IgD-negative memory B cell (primary cell): ENCODE measurements at regions not wholly inside any gene's neighbourhood (a gene's known extent, or its start where the extent isn't known, plus 50 kb on each side); places are given as distances from the start of the nearest gene placed in this dataset.

Experiments
- H3K27ac Mint-ChIP-seq, 3 donors: one replicate each; pipeline ENCODE4 v1.8.0; 2020 to 2022; ENCODE audit warnings: mild to moderate bottlenecking in 3 of 3, mixed read lengths in 3 of 3, moderate library complexity in 1 of 3
- H3K27me3 Mint-ChIP-seq: one replicate; pipeline ENCODE4 v1.8.0; 2021; ENCODE audit warnings: mixed read lengths
- H3K36me3 Mint-ChIP-seq: one replicate; pipeline ENCODE4 v1.8.0; 2020; ENCODE audit warnings: mild to moderate bottlenecking, mixed read lengths
- H3K4me1 Mint-ChIP-seq, 3 donors: one replicate each; pipeline ENCODE4 v1.8.0; 2020 to 2022; ENCODE audit warnings: mixed read lengths in 3 of 3, mild to moderate bottlenecking in 1 of 3
- H3K4me3 Mint-ChIP-seq, 4 donors: one replicate each; pipeline ENCODE4 v1.8.0; 2020 to 2022; ENCODE audit warnings: mild to moderate bottlenecking in 4 of 4, mixed read lengths in 4 of 4, moderate library complexity in 3 of 4
- H3K9me3 Mint-ChIP-seq, 3 donors: one replicate each; pipeline ENCODE4 v1.8.0; 2020 to 2021; ENCODE audit warnings: mixed read lengths in 3 of 3, mild to moderate bottlenecking in 1 of 3

- Mint-ChIP-seq H3K36me3 (peaks cover 2% of the 10 kb centered on the region), H3K4me1 (peaks cover 0 to 4% (median 3%) of the 10 kb centered on the region in 3 donors), H3K4me3 (no peak overlapping the region), H3K27ac (no peak overlapping the region), H3K27me3 (peaks cover 2% of the 10 kb centered on the region), H3K9me3 (peaks cover 4 to 9% (median 8%) of the 10 kb centered on the region in 3 donors)
These were observed 75.0 kb upstream of the SPRED2 start for GRCh38 chr2:65507102-65508069.

GRCh38 chr2:65504814-65505697 is 72.7 kb upstream of the SPRED2 start:
- Mint-ChIP-seq H3K4me1 (peaks cover 0 to 7% (median 0%) of the 10 kb centered on the region in 3 donors), H3K27ac (no peak overlapping the region), H3K9me3 (peaks cover 4 to 9% (median 4%) of the 10 kb centered on the region in 3 donors), H3K4me3 (no peak overlapping the region), H3K27me3 (peaks cover 3% of the 10 kb centered on the region), H3K36me3 (no peaks in the 10 kb centered on the region)

DNA sequence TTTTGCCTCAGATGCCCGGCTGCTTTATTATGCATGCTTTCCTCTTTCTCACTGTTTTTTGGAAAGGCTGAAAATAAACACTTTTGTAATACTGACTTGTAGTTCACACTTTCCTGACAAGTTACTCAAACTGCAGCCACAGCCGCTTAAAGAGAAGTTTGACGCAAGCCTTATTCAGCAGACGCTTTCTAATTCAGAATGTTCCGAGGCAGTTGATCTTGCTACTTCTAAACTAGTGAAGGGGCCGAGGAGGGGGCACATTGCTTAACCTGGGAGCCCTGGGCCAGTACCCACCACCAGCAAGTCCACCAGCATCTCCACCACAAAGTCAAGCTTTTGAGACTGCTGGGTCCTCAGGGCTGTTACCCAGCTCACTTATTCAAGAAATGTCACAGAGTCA is 71.8 kb upstream of the SPRED2 start:
- H3K27me3 Mint-ChIP-seq: peaks cover 3% of the 10 kb centered on the region
- H3K4me3 Mint-ChIP-seq: no peak overlapping the region

GRCh38 chr2:65503746-65504145 is 71.3 kb upstream of the SPRED2 start:
- peaks cover 0 to 7% (median 0%) of the 10 kb centered on the region in 3 donors for H3K4me1 Mint-ChIP-seq
- H3K36me3 Mint-ChIP-seq: no peaks in the 10 kb centered on the region
- H3K27ac Mint-ChIP-seq: no peak overlapping the region
- peaks cover 3% of the 10 kb centered on the region for H3K27me3 Mint-ChIP-seq
- peaks cover 4 to 9% (median 4%) of the 10 kb centered on the region in 3 donors for H3K9me3 Mint-ChIP-seq
- no peak overlapping the region for H3K4me3 Mint-ChIP-seq

More for the DNA sequence above, 71.8 kb upstream of the SPRED2 start:
- H3K9me3 Mint-ChIP-seq: peaks cover 4 to 9% (median 4%) of the 10 kb centered on the region in 3 donors
- peaks cover 0 to 7% (median 0%) of the 10 kb centered on the region in 3 donors for H3K4me1 Mint-ChIP-seq
- no peak overlapping the region for H3K27ac Mint-ChIP-seq
- no peaks in the 10 kb centered on the region for H3K36me3 Mint-ChIP-seq

- peaks cover 0 to 7% (median 0%) of the 10 kb centered on the region in 3 donors for H3K4me1 Mint-ChIP-seq
- H3K36me3 Mint-ChIP-seq: no peaks in the 10 kb centered on the region
- H3K9me3 Mint-ChIP-seq: peaks cover 0 to 4% (median 0%) of the 10 kb centered on the region in 3 donors
- no peak overlapping the region for H3K27ac Mint-ChIP-seq
- H3K4me3 Mint-ChIP-seq: no peak overlapping the region
- peaks cover 4% of the 10 kb centered on the region for H3K27me3 Mint-ChIP-seq
These were observed 69.4 kb upstream of the SPRED2 start for GRCh38 chr2:65501836-65502235.

DNA sequence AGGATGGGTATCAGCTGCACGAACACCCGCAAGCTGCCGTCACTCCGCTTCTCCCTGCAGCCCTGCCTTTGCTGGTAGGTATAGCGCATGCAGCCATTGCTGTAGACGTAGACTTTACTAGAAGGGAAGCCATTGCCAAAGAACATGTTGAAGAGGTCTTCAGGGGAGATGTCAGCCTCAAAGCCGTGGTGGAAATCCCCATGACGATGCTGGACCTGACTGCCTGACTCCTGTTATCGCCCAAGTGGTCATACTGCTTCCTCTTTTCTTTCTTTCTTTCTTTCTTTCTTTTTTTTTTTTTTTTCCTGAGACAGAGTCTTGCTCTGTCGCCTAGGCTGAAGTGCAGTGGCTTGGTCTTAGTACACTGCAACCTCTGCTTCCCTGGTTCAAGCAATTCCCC is 68.7 kb upstream of the SPRED2 start:
- no peak overlapping the region for H3K27ac Mint-ChIP-seq

GRCh38 chr2:65500310-65501040 is 68.1 kb upstream of the SPRED2 start:
- Mint-ChIP-seq H3K27me3 (peaks cover 4% of the 10 kb centered on the region), H3K9me3 (peaks cover 0 to 8% (median 0%) of the 10 kb centered on the region in 3 donors), H3K36me3 (no peaks in the 10 kb centered on the region), H3K4me3 (peak overlapping the region in 3 of 4 donors; percentile 30 to 70 (median 55)), H3K27ac (no peak overlapping the region), H3K4me1 (peaks cover 0 to 7% (median 0%) of the 10 kb centered on the region in 3 donors)

More for the DNA sequence above, 68.7 kb upstream of the SPRED2 start:
- H3K4me1 Mint-ChIP-seq: peaks cover 0 to 7% (median 0%) of the 10 kb centered on the region in 3 donors
- H3K4me3 Mint-ChIP-seq: peak overlapping the region in 3 of 4 donors; percentile 30 to 70 (median 55)
- H3K9me3 Mint-ChIP-seq: peaks cover 0 to 8% (median 0%) of the 10 kb centered on the region in 3 donors
- H3K27me3 Mint-ChIP-seq: peaks cover 4% of the 10 kb centered on the region
- no peaks in the 10 kb centered on the region for H3K36me3 Mint-ChIP-seq

GRCh38 chr2:65499216-65499615 is 66.8 kb upstream of the SPRED2 start:
- H3K27ac Mint-ChIP-seq: no peak overlapping the region
- no peak overlapping the region for H3K4me3 Mint-ChIP-seq
- H3K9me3 Mint-ChIP-seq: peaks cover 0 to 6% (median 0%) of the 10 kb centered on the region in 3 donors
- H3K4me1 Mint-ChIP-seq: peaks cover 0 to 7% (median 0%) of the 10 kb centered on the region in 3 donors
- no peaks in the 10 kb centered on the region for H3K36me3 Mint-ChIP-seq
- H3K27me3 Mint-ChIP-seq: peaks cover 6% of the 10 kb centered on the region

- Mint-ChIP-seq H3K9me3 (peaks cover 0 to 6% (median 0%) of the 10 kb centered on the region in 3 donors), H3K4me1 (peaks cover 0 to 7% (median 0%) of the 10 kb centered on the region in 3 donors), H3K4me3 (no peak overlapping the region), H3K27me3 (peaks cover 6% of the 10 kb centered on the region), H3K27ac (no peak overlapping the region), H3K36me3 (no peaks in the 10 kb centered on the region)
These were observed 66.0 kb upstream of the SPRED2 start for GRCh38 chr2:65498396-65498795.

DNA sequence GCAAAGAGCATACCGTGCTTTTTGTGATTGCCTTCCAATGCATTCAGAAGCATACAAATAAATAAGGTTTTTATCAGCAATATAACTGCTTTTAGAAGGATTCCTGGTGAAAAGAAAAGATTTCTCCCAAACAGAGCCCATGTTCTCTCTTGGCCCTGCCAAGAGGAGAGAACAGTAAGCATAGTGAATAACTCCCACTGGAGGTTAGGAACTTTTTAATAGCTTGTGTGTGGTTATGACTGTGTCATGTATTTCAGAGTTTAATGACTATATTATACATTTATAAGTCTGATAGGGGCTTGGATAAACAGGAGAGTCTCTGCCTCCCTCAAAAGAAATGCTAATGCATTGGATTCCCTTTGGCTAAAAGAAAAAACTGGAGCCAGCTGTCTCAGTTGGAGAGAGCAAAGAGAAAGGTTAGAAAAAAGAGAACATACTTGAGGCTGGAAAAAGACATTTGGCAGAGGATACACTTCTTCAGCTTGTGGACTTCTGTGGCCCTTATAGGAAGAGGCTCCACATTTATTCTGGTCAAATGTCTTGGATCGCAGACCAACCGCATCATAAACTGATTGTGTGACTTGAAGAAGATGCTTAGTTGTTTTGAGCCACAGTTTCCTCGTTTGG is 63.0 kb upstream of the SPRED2 start:
- Mint-ChIP-seq H3K4me1 (no peaks in the 10 kb centered on the region), H3K27me3 (peaks cover 6% of the 10 kb centered on the region), H3K4me3 (no peak overlapping the region)

GRCh38 chr2:65494078-65494477 is 61.7 kb upstream of the SPRED2 start:
- Mint-ChIP-seq H3K4me1 (no peaks in the 10 kb centered on the region), H3K36me3 (peaks cover 1% of the 10 kb centered on the region), H3K9me3 (peaks cover 0 to 4% (median 0%) of the 10 kb centered on the region in 3 donors), H3K4me3 (no peak overlapping the region), H3K27me3 (peaks cover 7% of the 10 kb centered on the region), H3K27ac (no peak overlapping the region)

More for the DNA sequence above, 63.0 kb upstream of the SPRED2 start:
- H3K36me3 Mint-ChIP-seq: peaks cover 1% of the 10 kb centered on the region
- H3K27ac Mint-ChIP-seq: no peak overlapping the region
- H3K9me3 Mint-ChIP-seq: peaks cover 0 to 4% (median 0%) of the 10 kb centered on the region in 3 donors

- peaks cover 17% of the 10 kb centered on the region for H3K27me3 Mint-ChIP-seq
- H3K4me3 Mint-ChIP-seq: no peak overlapping the region
- peaks cover 5% of the 10 kb centered on the region for H3K36me3 Mint-ChIP-seq
- H3K9me3 Mint-ChIP-seq: peaks cover 9 to 15% (median 10%) of the 10 kb centered on the region in 3 donors
- no peak overlapping the region for H3K27ac Mint-ChIP-seq
- H3K4me1 Mint-ChIP-seq: no peaks in the 10 kb centered on the region
These were observed 59.0 kb upstream of the SPRED2 start for GRCh38 chr2:65491381-65491905.

- H3K9me3 Mint-ChIP-seq: peaks cover 9 to 16% (median 10%) of the 10 kb centered on the region in 3 donors
- no peak overlapping the region for H3K4me3 Mint-ChIP-seq
- H3K36me3 Mint-ChIP-seq: peaks cover 5% of the 10 kb centered on the region
- H3K27ac Mint-ChIP-seq: no peak overlapping the region
- H3K4me1 Mint-ChIP-seq: no peaks in the 10 kb centered on the region
- peaks cover 18% of the 10 kb centered on the region for H3K27me3 Mint-ChIP-seq
These were observed 57.8 kb upstream of the SPRED2 start for GRCh38 chr2:65490222-65490621.
